Skeletal muscle tissue (tissue), 3 donors: ENCODE measurements at regions not wholly inside any gene's neighbourhood (a gene's known extent, or its start where the extent isn't known, plus 50 kb on each side); places are given as distances from the start of the nearest gene placed in this dataset.
"Not testable (repeated sequence)": the region's sequence is repeated elsewhere in the genome, so short reads cannot be mapped to it uniquely, and the experiment has no call there.

Source experiments
- H3K27ac ChIP-seq: one replicate; pipeline ENCODE4 v1.7.0; 2013; ENCODE audit warnings: mild to moderate bottlenecking, low read depth, low read length, inconsistent platforms
- H3K27me3 ChIP-seq, 3 donors: one replicate each; pipeline ENCODE4 v1.7.0; 2013; ENCODE audit warnings: low read length in 3 of 3; ENCODE audit not compliant: control insufficient read depth in 3 of 3, insufficient read depth in 3 of 3
- H3K36me3 ChIP-seq, 3 donors: one replicate each; pipeline ENCODE4 v1.7.0; 2013; ENCODE audit warnings: low read length in 3 of 3; ENCODE audit not compliant: control insufficient read depth in 3 of 3, insufficient read depth in 3 of 3
- H3K4me1 ChIP-seq, 3 donors: one replicate each; pipeline ENCODE4 v1.7.0; 2013; ENCODE audit warnings: low read length in 3 of 3, mild to moderate bottlenecking in 3 of 3; ENCODE audit not compliant: control insufficient read depth in 3 of 3, insufficient read depth in 3 of 3
- H3K4me3 ChIP-seq, 3 donors: one replicate each; pipeline ENCODE4 v1.7.0; 2013; ENCODE audit warnings: low read length in 3 of 3
- H3K9ac ChIP-seq, 3 donors: one replicate each; pipeline ENCODE4 v1.7.0; 2013; ENCODE audit warnings: low read length in 3 of 3, mild to moderate bottlenecking in 3 of 3, moderate library complexity in 2 of 3, low read depth in 1 of 3
- H3K9me3 ChIP-seq, 3 donors: one replicate each; pipeline ENCODE4 v1.7.0; 2013; ENCODE audit warnings: low read length in 3 of 3; ENCODE audit not compliant: control insufficient read depth in 3 of 3
- donor health status: Osteomylitis.

- H3K27ac ChIP-seq, H3K9ac ChIP-seq, H3K27me3 ChIP-seq: not testable (repeated sequence)
These were observed 327.9 kb upstream of the PLGLB2 start for GRCh38 chr2:87419980-87420379.

DNA sequence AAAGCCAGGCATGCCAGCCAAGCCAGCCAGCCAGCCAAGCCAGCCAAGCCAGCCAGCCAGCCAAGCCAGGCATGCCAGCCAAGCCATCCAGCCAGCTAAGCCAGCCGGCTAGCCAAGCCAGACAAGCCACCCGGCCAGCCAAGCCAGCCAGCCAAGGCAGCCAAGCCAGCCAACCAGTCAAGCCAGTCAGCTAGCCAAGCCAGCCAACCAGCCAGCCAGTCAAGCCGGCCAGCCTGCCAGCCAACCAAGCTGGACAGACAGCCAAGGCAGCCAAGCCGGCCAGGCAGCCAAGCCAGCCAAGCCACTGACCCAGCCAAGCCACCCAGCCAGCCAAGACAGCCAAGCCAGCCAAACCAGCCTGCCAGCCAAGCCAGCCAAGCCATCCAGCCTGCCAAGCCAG lies 326.9 kb upstream of the PLGLB2 start:
- H3K9ac ChIP-seq, H3K4me1 ChIP-seq, H3K27me3 ChIP-seq, H3K36me3 ChIP-seq, H3K9me3 ChIP-seq, H3K27ac ChIP-seq, H3K4me3 ChIP-seq: not testable (repeated sequence)

More at GRCh38 chr2:87419980-87420379, 327.9 kb upstream of the PLGLB2 start:
- H3K9me3 ChIP-seq, H3K4me3 ChIP-seq, H3K4me1 ChIP-seq, H3K36me3 ChIP-seq: not testable (repeated sequence)

DNA sequence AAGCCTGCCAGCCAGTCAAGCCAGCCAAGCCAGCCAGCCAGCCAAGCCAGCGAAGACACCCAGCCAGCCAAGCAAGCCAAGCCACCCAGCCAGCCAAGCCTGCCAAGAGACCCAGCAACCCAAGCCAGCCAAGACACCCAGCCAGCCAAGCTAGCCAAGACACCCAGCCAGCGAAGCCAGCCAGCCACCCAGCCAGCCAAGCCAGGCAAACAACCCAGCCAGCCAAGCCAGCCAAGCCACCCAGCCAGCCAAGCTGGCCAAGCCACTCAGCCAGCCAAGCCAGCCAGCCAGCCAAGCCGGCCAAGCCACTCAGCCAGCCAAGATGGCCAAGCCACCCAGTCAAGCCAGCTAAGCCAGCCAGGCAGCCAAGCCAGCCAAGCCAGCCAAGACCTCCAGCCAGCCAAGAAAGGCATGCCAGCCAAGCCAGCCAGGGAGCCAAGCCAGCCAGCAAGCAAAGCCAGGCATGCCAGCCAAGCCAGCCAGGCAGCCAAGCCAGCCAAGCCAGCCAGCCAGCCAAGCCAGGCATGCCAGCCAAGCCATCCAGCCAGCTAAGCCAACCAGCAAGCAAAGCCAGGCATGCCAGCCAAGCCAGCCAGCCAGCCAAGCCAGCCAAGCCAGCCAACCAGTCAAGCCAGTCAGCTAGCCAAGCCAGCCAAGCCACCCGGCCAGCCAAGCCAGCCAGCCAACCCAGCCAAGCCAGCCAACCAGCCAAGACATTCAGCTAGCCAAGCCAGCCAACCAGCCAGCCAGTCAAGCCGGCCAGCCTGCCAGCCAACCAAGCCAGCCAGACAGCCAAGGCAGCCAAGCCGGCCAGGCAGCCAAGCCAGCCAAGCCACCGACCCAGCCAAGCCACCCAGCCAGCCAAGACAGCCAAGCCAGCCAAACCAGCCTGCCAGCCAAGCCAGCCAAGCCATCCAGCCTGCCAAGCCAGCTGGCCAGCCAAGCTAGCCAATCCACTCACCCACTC lies 323.8 kb upstream of the PLGLB2 start:
- not testable (repeated sequence) for H3K27me3 ChIP-seq, H3K4me1 ChIP-seq, H3K9me3 ChIP-seq, H3K27ac ChIP-seq, H3K9ac ChIP-seq, H3K4me3 ChIP-seq, H3K36me3 ChIP-seq

DNA sequence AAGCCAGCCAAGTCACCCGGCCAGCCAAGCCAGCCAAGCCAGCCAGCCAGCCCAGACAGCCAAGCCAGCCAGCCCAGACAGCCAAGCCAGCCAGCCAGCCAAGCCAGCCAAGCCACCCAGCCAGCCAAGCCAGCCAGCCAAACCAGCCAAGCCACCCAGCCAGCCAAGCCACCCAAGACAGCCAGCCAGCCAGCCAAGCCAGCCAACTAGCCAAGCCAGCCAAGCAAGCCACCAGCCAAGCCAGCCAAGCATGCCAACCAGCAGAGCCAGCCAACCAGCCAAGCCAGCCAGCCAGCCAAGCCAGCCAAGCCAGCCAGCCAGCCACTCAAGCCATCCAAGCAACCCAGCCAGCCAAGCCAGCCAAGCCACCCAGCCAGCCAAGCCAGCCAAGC lies 323.1 kb upstream of the PLGLB2 start:
- H3K9me3 ChIP-seq, H3K4me3 ChIP-seq, H3K27ac ChIP-seq, H3K9ac ChIP-seq, H3K4me1 ChIP-seq, H3K27me3 ChIP-seq, H3K36me3 ChIP-seq: not testable (repeated sequence)

- H3K4me3 ChIP-seq, H3K27me3 ChIP-seq, H3K9me3 ChIP-seq, H3K27ac ChIP-seq, H3K36me3 ChIP-seq, H3K9ac ChIP-seq, H3K4me1 ChIP-seq: not testable (repeated sequence)
These were observed 322.7 kb upstream of the PLGLB2 start for GRCh38 chr2:87425191-87425590.

- H3K4me1 ChIP-seq, H3K9me3 ChIP-seq, H3K9ac ChIP-seq, H3K27me3 ChIP-seq, H3K4me3 ChIP-seq, H3K27ac ChIP-seq, H3K36me3 ChIP-seq: not testable (repeated sequence)
These were observed 322.2 kb upstream of the PLGLB2 start for GRCh38 chr2:87425717-87426116.

- H3K36me3 ChIP-seq, H3K9ac ChIP-seq, H3K27ac ChIP-seq, H3K27me3 ChIP-seq, H3K4me3 ChIP-seq, H3K9me3 ChIP-seq, H3K4me1 ChIP-seq: not testable (repeated sequence)
These were observed 319.3 kb upstream of the PLGLB2 start for GRCh38 chr2:87428452-87429130.

- H3K27ac ChIP-seq, H3K9me3 ChIP-seq, H3K36me3 ChIP-seq: not testable (repeated sequence)
These were observed 318.5 kb upstream of the PLGLB2 start for GRCh38 chr2:87429206-87429930.

DNA sequence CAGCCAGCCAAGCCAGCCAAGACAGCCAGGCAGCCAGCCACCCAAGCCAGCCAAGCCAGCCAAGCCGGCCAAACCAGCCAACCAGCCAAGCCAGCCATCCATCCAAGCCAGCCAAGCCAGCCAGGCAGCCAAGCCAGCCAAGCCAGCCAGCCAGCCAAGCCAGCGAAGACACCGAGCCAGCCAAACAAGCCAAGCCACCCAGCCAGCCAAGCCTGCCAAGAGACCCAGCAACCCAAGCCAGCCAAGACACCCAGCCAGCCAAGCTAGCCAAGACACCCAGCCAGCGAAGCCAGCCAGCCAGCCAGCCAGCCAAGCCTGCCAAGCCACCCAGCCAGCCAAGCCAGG lies 318.0 kb upstream of the PLGLB2 start:
- H3K9ac ChIP-seq, H3K4me1 ChIP-seq, H3K36me3 ChIP-seq, H3K27me3 ChIP-seq, H3K9me3 ChIP-seq, H3K4me3 ChIP-seq, H3K27ac ChIP-seq: not testable (repeated sequence)

More at GRCh38 chr2:87429206-87429930, 318.5 kb upstream of the PLGLB2 start:
- not testable (repeated sequence) for H3K4me1 ChIP-seq, H3K9ac ChIP-seq, H3K27me3 ChIP-seq, H3K4me3 ChIP-seq

DNA sequence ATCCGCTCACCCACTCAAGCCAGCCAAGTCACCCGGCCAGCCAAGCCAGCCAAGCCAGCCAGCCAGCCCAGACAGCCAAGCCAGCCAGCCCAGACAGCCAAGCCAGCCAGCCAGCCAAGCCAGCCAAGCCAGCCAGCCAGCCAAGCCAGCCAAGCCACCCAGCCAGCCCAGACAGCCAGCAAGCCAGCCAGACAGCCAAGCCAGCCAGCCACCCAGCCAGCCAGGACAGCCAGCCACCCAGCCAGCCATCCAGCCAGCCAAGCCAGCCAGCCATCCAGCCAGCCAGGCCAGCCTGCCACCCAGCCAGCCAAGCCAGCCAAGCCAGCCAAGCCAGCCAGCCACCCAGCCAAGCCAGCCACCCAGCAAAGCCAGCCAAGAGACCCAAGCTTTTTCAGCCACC lies 316.8 kb upstream of the PLGLB2 start:
- not testable (repeated sequence) for H3K27ac ChIP-seq, H3K9ac ChIP-seq, H3K36me3 ChIP-seq, H3K4me1 ChIP-seq, H3K9me3 ChIP-seq, H3K4me3 ChIP-seq, H3K27me3 ChIP-seq
